Activated gamma-delta T cell treated with Interleukin-2 at 50 U/mL for 16 hours (primary cell): ENCODE measurements at regions not wholly inside any gene's neighbourhood (a gene's known extent, or its start where the extent isn't known, plus 50 kb on each side); places are given as distances from the start of the nearest gene placed in this dataset.

Experiments
- DNase-seq: peaks from one replicate; pipeline ENCODE4 v3.0.0-alpha.2; 2020

DNA sequence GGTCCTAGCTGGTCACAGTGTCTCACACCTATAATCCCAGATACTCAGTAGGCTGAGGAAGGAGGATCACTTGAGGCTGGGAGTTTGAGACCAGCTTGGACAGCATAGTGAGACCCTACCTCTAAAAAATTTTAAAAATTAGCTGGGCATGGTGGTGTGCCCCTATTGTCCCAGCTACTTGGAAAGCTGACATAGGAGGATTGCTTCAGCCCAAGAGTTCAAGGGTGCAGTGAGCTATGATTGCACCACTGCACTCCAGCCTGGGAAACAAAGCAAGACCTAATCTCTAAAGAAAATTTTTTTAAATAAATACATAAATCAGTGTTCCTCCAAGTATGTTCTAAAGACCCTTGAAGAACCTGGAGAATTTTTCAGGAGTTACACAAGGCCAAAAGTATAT lies 50.6 kb upstream of the GNAO1 start:
- no peak for DNase-seq

DNA sequence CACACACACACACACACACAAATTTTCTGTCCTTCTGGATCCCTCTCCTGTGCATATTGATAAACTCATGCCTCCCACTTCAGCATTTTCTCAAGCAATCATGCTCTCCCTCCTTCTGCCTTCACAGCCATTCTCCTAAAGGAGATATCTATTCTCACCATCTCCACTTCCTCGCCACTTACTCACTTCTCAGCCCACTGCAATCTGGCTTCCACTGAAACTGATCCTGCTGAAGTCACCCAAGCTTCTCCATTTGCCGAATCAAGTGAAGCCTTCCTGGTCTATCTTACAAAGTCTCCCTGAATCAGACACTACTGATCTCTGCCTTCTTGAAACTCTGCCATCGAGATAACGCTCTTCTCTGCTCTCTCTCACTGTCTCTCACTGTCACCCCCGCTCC lies 54.0 kb upstream of the GNAO1 start:
- DNase-seq: no peak

DNA sequence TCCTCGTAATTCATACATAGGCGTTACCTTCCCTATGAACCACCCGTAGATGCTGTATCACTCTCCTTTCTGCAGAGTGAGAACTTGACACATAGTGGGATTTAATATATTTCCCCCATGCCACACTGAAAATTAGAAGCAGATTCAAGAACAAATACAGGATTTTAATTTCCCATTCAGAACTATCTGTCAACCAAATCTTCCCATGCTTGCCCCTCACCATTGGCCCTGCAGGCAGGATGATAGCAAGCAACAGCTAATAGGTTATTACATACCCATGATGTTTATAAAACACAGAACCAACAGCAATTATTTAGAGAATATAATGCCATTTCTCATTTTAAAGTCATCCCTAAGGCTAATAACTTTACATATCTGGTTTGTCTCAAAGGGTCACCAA lies 55.0 kb upstream of the GNAO1 start:
- no peak for DNase-seq

GRCh38 chr16:56134790-56135189 lies 56.5 kb upstream of the GNAO1 start:
- no peak for DNase-seq

GRCh38 chr16:56125922-56126321 lies 65.4 kb upstream of the GNAO1 start:
- no peak for DNase-seq

- no peak for DNase-seq
Observed at GRCh38 chr16:56122251-56122650, 69.0 kb upstream of the GNAO1 start.

- DNase-seq: no peak
Observed at GRCh38 chr16:56121156-56121500, 70.2 kb upstream of the GNAO1 start.

GRCh38 chr16:56120447-56121155 lies 70.7 kb upstream of the GNAO1 start:
- no peak for DNase-seq

- DNase-seq: no peak
Observed at GRCh38 chr16:56119133-56119532, 72.2 kb upstream of the GNAO1 start.

- DNase-seq: no peak
Observed at GRCh38 chr16:56116577-56116964, 74.7 kb upstream of the GNAO1 start.

DNA sequence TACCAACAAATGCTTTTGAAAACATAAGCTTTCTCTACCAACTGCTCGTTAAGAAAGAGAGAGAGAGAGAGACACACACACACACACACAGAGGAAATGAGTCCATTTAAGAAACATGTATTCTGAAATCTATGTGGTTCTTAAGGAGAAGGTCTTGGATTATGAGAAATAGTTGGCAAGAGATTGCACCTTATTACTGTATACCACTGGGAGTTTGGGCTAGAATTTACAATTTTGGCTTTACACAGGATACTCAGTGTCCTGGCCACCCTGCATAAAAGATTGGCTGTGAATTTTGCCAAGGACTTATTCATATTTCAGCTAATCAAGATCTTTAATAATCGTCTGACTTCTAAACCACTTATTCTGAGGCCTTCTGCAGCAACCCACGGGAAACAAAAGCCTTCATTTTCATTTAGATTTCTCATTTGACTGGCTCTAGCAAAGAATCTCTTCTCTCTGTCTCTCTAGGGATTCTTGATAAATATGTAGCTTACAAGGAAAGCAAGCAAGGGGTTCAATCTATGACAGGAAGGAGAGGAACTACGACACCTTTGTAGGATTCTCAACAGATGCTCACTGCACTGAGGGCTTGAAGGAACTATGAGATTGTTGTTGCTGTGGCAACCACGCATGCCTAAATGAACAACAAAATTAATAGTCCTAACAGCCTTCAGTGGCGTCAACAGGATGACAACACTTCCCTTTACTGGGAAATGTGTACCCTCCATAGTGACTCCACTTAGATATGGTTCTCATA lies 75.3 kb upstream of the GNAO1 start:
- no peak for DNase-seq

GRCh38 chr16:56113223-56113622 lies 78.1 kb upstream of the GNAO1 start:
- DNase-seq: no peak

GRCh38 chr16:56111100-56111499 lies 80.2 kb upstream of the GNAO1 start:
- DNase-seq: no peak

DNA sequence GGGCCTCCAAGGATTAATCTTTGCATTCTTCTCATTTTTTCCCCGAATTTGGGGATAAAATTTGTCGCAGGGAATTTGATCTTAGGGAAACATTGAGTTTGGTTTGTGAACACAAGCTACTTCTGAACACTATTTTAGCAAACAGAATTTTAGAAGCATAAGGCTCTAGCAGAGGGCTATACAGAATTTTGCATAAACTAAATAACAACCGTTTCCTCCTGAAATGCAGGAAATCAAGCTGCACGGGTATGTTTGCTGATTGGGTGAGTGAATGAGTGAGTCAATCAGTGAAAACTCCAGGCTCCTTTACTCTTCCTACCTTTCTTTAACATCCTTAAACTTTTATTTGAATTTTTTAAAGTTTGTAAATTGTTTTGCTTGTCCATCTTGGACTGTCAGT lies 81.3 kb upstream of the GNAO1 start:
- DNase-seq: no peak

GRCh38 chr16:56109205-56109604 lies 82.1 kb upstream of the GNAO1 start:
- DNase-seq: no peak

- no peak for DNase-seq
Observed at GRCh38 chr16:56108724-56109123, 82.6 kb upstream of the GNAO1 start.

GRCh38 chr16:56108056-56108471 lies 83.2 kb upstream of the GNAO1 start:
- DNase-seq: no peak

DNA sequence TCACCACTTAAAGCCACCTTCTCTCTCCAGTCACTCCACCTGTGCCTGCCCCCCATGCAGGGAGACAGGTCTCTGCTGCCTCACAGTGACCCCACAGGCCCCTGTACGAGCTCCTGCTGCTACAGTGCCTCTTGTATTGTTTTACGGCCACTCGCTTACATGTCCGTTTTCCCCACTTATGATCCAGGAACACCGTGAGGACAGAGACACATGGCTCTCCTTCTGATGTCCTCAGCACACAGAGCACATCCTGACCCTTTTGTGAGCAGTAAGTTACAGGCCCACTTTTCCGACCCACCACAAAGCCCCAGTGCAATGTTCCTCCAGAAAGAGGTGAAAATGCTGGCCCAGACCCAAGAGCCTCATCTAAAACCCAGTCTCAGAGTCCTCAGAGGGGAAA lies 84.8 kb upstream of the GNAO1 start:
- DNase-seq: no peak

DNA sequence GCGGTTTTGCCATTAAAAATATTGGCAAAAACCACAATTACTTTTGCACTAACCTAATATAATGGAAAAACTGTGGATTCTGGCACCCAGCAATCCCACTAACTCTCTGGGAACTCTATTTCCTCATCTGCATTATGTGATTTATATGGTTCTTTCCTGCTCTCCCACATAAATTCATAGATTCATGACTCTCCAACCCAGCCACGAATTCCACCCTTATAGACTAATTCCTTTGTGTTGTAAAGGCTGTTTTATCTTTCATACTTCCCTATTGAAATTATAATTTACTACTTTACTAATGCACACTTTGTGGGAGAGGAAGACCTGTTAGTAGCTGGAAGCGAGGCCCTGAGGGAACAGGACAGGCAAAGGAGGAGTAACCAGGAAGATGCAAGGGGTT lies 88.4 kb upstream of the GNAO1 start:
- no peak for DNase-seq

DNA sequence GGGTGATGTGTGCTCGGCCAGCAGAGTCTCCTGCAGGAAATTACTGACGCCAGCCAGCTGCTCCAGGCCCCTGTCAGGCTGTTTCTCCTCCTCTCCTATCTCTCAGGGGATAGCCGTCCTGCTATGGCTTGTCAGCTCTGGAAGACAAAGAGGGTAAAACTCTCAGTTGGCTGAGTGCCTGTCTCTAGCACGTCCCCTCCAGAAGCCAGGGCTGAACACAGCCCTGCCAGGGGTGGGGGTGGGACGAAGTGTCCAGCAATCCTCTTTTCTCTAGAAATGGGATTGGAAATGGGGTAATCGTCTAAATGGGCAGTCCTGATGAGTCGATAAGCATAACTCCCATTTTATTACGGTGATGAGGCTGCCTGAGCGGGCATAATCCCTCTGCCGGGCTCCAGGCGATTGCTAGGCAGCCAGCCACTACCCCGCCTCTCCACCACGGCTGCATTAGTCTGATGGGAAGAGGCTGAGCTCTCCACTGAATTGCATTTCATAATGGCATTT lies 89.1 kb upstream of the GNAO1 start:
- DNase-seq: no peak

DNA sequence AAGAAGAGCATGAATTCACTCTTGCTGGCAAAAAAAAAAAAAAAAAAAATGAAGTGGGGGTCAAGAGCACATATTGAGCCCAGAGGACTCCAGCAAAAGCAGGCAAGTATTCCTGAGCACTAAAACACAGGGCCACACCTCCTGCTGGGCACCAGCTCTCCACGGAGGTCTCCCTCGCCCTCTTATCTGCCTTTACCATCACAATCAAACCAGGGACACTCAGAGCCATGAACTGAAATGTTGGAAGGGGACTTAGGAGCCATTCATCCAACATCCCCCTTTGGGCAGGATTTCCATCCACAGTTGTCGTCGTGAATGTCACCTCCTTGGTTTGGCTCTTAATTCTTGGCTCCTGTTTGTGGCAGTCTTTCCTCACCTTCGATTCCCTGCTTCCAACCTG lies 89.8 kb upstream of the GNAO1 start:
- DNase-seq: no peak

- DNase-seq: no peak
Observed at GRCh38 chr16:56097306-56097705, 94.0 kb upstream of the GNAO1 start.

DNA sequence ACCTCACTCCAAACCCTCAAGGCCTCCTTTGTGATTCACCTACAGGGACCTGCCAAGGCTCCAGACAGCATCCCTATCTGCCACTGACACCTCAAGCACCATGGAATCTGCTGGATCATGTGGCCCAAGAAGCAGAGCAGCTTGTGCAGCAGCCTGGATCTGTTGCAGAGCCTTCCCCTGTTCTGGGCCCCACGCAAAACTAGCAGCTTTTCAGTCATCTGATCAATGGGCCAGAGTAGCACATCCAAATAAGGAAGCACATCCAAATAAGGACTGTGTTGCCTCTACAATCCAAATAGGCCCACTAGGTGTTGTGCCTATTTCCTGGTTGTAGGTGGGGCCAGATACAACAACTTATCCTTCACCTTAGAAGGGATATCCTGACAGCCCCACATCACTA lies 97.1 kb upstream of the GNAO1 start:
- no peak for DNase-seq

- no peak for DNase-seq
Observed at GRCh38 chr16:56093055-56093454, 98.2 kb upstream of the GNAO1 start.

- no peak for DNase-seq
Observed at GRCh38 chr16:56090076-56090475, 101.2 kb upstream of the GNAO1 start.
